Activated T-helper 9 cell treated with anti-CD3 and anti-CD28 coated beads, Interleukin-2, amount 50 U/mL, for 16 hours (primary cell): ENCODE measurements at regions not wholly inside any gene's neighbourhood (a gene's known extent, or its start where the extent isn't known, plus 50 kb on each side); places are given as distances from the start of the nearest gene placed in this dataset.
"Not testable (repeated sequence)": the region's sequence is repeated elsewhere in the genome, so short reads cannot be mapped to it uniquely, and the experiment has no call there.

Experiments used
- DNase-seq: peaks from one replicate; pipeline ENCODE4 v3.0.0-alpha.2; 2020; ENCODE audit warnings: low read depth

GRCh38 chr6:137623293-137623692 lies 129.1 kb upstream of the OLIG3 start:
- DNase-seq: no peak

- no peak for DNase-seq
Measured at GRCh38 chr6:137625100-137625661, 131.0 kb upstream of the OLIG3 start.

- no peak for DNase-seq
Measured at GRCh38 chr6:137625808-137626207, 131.6 kb upstream of the OLIG3 start.

DNA sequence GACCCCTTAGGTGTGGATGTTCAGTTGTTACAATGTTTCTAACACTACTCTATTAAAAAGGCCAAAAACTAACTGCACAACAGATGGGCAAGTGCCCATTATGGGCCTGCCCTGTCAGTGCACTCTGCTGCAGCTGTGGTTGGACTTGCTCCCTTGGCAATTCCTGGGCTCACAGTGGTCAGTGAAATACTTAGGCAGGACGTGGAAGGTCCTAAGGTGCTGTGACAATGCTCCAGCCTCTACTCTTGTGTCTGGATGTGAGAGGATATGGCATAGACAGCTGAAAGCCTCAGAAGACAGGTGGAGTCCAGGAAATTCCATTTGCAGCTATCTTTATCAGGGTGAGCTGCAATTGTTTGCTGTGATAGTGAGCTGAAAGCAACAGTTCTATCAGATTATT lies 136.5 kb upstream of the OLIG3 start:
- DNase-seq: no peak

DNA sequence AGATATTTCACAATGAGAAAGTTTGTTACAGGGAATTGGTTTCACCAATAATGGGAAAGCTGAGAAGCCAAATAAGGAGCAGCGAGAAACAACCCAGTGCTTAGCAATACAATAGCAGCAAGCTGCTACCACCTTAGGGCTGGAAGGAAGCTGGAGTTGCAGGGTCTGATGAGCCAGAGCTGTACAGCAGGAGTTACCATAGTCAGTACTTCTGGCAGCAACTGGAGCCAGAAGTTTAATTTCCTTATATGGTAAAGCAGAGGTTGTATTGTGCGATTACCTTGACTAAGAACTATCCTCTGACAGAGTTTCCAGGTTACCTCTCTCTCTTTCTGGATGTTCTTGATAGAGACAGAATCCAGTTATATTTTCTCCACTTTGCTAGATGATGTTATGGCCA lies 137.1 kb upstream of the OLIG3 start:
- DNase-seq: no peak

- DNase-seq: not testable (repeated sequence)
Measured at GRCh38 chr6:137634177-137634576, 140.0 kb upstream of the OLIG3 start.

DNA sequence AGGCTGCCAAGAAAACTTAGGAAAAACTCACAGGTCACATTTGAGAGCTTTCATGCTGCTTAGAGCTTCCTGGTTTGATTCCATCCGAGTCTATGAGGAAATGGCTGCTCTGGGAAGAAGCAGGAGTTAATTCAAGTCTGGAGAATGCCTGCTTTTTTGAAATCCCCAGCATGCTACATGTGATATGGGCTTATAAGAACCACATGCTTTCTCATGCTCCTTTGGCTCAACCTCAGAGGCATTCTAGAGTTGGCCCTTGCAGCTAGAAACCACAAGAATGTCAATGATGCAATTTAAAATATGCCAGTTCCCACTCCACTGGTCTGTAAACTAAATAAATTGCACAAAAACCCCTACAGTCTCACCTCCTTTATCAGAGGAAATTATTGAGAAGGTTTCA lies 142.9 kb upstream of the OLIG3 start:
- no peak for DNase-seq

DNA sequence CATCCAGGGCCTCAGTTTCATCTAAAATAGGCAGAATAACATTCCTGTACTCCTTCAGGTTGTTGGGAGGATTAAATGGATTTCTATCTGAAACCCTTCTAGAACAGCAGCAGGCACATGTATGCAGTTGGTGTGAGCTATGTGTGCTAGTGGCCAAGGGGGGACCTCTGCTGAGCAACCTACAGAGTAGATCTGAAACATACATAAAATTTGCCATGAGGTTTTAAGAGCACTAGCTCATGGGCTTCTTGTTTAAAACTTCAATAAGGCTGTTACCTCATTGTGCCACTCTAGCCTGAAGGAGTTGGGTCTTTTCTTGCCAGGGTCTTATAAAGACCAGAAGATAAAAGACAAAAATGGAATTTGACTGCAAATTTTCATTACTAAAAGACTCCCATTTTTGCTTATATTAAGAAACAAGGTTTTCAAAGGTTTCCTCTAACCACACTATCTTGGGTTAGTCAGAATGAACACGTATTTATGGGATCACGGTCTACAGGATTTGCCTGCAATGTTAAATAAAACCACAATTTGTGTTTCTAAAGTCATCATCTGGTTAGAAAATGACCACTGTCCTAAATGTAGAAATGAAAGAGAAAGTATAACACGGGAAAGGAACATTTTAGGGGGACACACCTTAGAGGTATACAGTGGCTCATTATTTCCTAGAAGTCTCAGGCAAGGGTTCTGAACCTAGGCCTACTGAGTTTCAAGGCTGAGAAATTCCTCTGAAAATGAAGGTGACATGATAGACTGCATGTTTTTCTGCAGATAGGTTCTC lies 144.9 kb upstream of the OLIG3 start:
- DNase-seq: no peak

GRCh38 chr6:137640086-137640485 lies 145.9 kb upstream of the OLIG3 start:
- DNase-seq: no peak

DNA sequence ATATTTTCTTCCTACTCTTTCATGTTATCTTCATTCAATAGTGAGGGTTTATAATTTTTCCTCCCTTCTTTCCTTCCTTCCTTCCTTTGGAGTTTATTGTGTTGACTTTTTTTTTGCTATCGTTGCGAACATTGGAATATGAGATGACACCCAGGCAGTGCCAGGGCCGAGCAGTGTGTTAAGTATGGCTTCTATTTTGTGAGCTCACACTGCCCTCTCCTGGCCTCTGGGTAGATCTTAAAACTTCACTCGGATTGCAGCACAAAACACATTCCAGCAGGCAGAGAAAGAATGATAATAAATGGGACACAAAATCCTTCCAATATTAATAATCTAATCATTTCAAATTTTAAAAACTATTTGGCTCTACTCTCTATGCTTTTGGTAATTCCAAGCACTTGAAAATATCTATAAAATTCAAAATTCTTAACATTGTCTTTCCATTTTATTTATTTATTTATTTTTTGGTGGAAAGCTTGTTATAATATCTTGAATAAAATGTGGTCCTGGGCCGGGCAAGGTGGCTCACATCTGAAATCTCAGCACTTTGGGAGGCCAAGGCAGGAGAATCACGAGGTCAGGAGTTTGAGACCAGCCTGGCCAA lies 147.4 kb upstream of the OLIG3 start:
- peak; percentile 36 for DNase-seq

GRCh38 chr6:137643210-137643609 lies 149.0 kb upstream of the OLIG3 start:
- DNase-seq: not testable (repeated sequence)

DNA sequence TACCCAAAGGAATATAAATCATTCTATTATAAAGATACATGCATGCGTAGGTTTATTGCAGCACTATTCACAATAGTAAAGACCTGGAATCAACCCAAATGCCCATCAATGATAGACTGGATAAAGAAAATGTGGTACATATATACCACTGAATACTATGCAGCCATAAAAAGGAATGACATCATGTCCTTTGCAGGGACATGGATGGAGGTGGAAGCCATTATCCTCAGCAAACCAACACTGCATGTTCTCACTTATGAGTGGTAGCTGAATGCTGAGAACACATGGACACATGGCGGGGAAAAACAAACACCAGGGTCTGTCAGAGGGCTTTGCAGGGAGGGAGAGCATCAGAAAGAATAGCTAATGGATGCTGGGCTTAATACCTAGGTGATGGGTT lies 149.4 kb upstream of the OLIG3 start:
- DNase-seq: not testable (repeated sequence)

DNA sequence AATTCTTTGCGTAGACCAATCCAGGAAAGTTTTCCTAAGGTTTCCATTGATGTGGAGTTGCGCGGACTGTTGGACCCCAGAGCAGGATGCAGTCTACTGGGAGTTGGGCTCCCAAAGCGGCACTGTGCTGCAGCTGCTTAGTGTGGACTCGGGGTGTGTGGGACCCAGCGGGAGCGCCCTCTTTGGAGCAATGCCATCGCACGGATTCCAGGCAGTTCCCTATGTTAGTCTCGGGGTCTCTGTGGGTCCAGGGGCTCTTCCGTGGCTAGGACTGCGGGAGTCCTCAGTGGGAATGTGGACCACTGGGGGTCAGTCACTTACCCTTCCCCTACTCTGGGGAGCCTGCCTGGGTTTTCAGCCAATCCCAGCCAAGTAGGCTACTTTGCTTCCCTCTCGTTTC lies 151.7 kb upstream of the OLIG3 start:
- no peak for DNase-seq

DNA sequence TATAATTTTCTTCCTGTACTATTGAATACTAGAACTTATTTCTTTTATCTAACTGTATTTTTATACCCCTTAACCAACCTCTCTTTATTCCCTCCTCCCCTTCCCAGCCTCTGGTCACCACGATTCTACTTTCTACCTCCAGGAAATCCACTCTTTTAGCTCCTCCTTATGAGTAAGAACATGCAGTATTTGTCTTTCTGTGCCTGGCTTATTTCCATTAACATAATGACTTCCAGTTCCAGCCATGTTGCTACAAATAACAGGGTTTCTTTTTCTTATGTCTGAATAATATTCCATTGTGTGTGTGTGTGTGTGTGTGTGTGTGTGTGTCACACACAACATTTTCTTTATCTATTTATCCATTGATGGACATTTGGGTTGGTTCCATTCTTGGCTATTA lies 152.3 kb upstream of the OLIG3 start:
- DNase-seq: no peak

DNA sequence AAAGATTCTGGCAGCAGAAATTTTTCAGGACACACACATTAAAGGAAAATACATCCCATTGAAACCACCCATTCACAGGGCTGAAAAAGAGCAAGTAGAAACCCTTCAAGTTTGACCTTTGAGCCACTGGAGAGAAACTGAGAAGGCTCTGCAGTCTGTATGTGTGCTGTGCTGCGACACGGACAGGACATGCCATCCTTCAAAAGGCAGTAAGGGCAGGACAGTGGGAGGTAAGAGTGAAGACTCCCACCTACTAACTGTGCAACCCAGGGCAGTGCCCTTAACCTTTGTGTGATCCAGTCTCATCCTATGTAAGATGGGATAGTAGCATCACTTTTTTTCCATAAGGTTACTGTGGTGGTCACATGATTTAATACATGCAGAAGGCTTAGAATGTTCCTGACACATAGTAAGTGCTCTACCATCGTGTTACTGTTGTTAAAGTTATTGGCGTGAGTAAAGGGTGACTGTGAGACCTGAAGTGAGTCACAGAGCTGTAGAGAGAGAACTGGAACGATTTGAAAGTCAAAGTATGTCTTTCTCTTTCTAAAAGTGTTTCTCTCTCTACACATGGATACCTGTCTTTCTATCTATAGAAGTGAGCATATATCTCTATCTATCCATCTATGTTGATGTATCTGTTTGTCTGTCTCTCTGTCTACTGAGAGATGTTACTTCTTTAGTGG lies 153.7 kb upstream of the OLIG3 start:
- DNase-seq: no peak

- no peak for DNase-seq
Measured at GRCh38 chr6:137650720-137651119, 156.5 kb upstream of the OLIG3 start.

GRCh38 chr6:137651178-137651577 lies 157.0 kb upstream of the OLIG3 start:
- DNase-seq: no peak

- DNase-seq: no peak
Measured at GRCh38 chr6:137651591-137652335, 157.6 kb upstream of the OLIG3 start.

DNA sequence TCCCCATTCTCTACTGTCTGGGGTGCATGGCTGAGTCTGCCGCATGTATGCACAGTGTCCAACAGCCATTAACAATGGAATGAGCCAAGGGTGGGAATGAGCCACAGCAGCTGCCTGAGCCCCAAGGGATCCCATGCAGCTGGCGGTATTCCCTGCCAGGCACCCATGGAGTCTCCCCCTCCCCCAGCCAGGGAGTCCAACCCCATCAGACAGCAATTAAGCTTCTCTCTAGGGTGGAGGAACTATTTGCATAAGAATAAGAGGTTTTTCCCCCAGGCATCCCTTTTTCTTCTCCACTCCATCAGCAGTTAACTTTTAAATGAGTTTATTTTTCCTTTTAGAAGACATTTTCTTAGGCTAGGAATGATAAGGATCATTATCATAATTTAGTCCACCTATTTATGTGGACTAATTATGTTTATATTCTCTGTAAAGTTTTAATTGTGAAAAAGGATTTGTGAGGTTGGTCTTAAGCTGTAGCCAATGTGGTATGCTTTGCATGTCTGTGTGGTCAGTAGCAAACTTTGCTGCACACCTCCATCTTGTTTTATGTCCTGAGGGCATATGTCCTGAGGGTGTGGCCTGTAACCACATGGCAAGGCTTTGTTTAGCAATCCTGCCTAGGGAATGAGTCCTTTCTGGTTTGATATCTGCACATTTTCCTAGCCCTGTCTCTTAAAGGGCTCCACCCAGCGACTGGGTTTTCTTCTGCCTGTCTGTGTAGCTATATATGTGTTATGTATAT lies 158.9 kb upstream of the OLIG3 start:
- DNase-seq: no peak

DNA sequence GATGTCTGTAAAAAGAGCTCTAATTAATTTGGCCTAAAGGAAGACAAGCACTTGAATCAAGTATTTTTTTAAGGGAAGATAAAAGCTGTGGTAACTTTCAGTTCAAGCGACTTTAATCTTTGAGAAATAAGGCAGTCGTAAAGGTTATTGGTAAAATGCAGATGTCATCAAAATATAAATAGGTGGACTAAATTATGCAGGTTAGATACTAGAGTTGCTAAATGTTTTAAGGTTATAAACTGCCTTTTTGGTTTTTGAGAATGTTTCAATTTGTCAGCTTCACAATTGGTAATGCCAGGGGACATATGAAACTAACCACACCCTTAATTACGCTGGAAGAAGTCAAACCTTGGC lies 159.5 kb upstream of the OLIG3 start:
- DNase-seq: no peak

GRCh38 chr6:137654365-137654981 lies 160.3 kb upstream of the OLIG3 start:
- no peak for DNase-seq
